Progenitor cell of endocrine pancreas (in vitro differentiated cells): ENCODE measurements at regions not wholly inside any gene's neighbourhood (a gene's known extent, or its start where the extent isn't known, plus 50 kb on each side); places are given as distances from the start of the nearest gene placed in this dataset.
"Not testable (repeated sequence)": the region's sequence is repeated elsewhere in the genome, so short reads cannot be mapped to it uniquely, and the experiment has no call there.

ENCODE experiments used
- DNase-seq: peaks from one replicate; pipeline ENCODE4 v3.0.0; 2021; ENCODE audit warnings: low spot score; ENCODE audit not compliant: unreplicated experiment
- H3K27ac Mint-ChIP-seq: 2 replicates; pipeline ENCODE4 v1.8.0; 2021; ENCODE audit warnings: mild to moderate bottlenecking, moderate library complexity, mixed read lengths
- H3K27me3 Mint-ChIP-seq: 2 replicates; pipeline ENCODE4 v1.8.0; 2021; ENCODE audit warnings: mixed read lengths
- H3K36me3 Mint-ChIP-seq: 2 replicates; pipeline ENCODE4 v1.8.0; 2022; ENCODE audit warnings: mixed read lengths; ENCODE audit not compliant: insufficient read depth
- H3K4me1 Mint-ChIP-seq: 2 replicates; pipeline ENCODE4 v1.8.0; 2021; ENCODE audit warnings: low read depth, mixed read lengths
- H3K4me3 Mint-ChIP-seq: 2 replicates; pipeline ENCODE4 v1.8.0; 2021; ENCODE audit warnings: low read depth, mild to moderate bottlenecking, moderate library complexity, mixed read lengths
- H3K9me3 Mint-ChIP-seq: 2 replicates; pipeline ENCODE4 v1.8.0; 2021; ENCODE audit warnings: low read depth, mixed read lengths
- TF ChIP-seq, protein P1 (sequence below): fragments of 200-600 bp; sonication (generic); IDR thresholded peaks from one replicate; pipeline ENCODE4 v1.5.0; 2021; ENCODE audit warnings: antibody characterized with exemption, mild to moderate bottlenecking; ENCODE audit not compliant: unreplicated experiment

DNA sequence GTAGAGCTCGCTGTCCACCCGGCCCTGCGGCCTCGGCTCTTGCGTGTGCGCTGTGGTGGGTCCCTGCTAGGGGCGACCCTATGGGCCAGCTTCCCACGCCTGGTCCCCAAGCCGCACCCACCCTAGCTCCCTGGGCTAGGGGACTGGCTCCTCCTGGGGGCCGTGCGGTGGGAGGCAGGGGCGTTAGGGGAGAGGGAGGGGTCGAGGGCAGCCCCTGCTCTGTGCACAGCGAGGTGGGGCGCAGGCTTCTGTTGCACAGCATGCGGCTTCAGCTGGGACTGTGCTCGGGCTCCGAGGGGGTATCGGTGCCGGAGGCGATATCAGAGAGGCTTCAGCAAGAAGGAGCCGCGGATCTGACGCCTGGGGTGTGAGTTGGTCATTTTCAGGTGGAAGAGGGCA is 86.1 kb downstream of the ALG10 start:
- Mint-ChIP-seq H3K4me1 (no peaks in the 10 kb centered on the region), H3K36me3 (peaks cover 2% of the 10 kb centered on the region), H3K27me3 (no peaks in the 10 kb centered on the region), H3K4me3 (no peak overlapping the region), H3K9me3 (peaks cover 55% of the 10 kb centered on the region), H3K27ac (no peak overlapping the region)
- TF ChIP-seq, protein P1, sequence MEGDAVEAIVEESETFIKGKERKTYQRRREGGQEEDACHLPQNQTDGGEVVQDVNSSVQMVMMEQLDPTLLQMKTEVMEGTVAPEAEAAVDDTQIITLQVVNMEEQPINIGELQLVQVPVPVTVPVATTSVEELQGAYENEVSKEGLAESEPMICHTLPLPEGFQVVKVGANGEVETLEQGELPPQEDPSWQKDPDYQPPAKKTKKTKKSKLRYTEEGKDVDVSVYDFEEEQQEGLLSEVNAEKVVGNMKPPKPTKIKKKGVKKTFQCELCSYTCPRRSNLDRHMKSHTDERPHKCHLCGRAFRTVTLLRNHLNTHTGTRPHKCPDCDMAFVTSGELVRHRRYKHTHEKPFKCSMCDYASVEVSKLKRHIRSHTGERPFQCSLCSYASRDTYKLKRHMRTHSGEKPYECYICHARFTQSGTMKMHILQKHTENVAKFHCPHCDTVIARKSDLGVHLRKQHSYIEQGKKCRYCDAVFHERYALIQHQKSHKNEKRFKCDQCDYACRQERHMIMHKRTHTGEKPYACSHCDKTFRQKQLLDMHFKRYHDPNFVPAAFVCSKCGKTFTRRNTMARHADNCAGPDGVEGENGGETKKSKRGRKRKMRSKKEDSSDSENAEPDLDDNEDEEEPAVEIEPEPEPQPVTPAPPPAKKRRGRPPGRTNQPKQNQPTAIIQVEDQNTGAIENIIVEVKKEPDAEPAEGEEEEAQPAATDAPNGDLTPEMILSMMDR = no peak
- DNase-seq = no peak

DNA sequence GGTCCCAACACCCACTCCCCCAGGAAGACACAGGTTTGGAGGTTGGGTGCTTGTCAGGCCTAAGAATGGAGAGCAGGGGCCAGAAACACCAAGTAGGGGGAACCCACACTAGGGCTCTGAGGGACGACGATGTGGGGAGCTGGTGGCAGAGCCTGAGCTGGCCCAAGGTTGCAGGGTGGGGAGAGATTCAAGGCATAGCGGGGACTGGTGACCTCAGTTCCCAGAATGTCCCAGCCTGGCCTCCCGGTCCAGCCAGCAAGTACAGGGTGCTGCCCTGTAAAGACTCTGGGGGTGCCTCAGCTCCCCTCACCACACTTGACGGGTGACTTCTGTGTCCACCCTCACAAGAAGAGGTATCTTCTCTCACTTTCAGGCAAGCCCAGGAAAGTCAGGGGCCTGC is 86.7 kb downstream of the ALG10 start:
- Mint-ChIP-seq H3K4me1 (no peaks in the 10 kb centered on the region), H3K27me3 (no peaks in the 10 kb centered on the region), H3K36me3 (peaks cover 2% of the 10 kb centered on the region), H3K27ac (no peak overlapping the region), H3K4me3 (no peak overlapping the region), H3K9me3 (peaks cover 52% of the 10 kb centered on the region)
- TF ChIP-seq, protein P1 = no peak
- no peak for DNase-seq

DNA sequence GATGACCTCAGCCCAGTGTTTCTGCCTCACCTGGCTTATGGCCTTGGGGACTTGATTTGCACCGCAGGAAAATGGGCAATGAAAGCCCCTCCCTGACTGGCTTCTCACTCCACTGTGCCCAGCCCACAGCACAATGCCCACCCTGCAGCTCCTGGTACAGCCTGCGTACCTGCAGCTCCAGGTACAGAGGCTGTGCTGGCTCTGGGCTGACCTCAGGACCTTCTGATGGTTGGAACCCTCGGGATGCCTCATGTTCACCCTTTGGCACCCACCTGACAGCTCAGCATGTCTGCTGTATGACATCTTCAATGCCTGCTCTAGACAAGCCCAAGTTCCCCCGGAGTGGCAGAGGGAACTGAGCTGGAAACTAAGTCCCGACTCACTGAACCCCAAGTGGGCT is 87.1 kb downstream of the ALG10 start:
- TF ChIP-seq, protein P1 = no peak
- Mint-ChIP-seq H3K27me3 (no peaks in the 10 kb centered on the region), H3K9me3 (peaks cover 56% of the 10 kb centered on the region), H3K27ac (no peak overlapping the region), H3K4me3 (no peak overlapping the region), H3K36me3 (peaks cover 5% of the 10 kb centered on the region), H3K4me1 (no peaks in the 10 kb centered on the region)
- no peak for DNase-seq

DNA sequence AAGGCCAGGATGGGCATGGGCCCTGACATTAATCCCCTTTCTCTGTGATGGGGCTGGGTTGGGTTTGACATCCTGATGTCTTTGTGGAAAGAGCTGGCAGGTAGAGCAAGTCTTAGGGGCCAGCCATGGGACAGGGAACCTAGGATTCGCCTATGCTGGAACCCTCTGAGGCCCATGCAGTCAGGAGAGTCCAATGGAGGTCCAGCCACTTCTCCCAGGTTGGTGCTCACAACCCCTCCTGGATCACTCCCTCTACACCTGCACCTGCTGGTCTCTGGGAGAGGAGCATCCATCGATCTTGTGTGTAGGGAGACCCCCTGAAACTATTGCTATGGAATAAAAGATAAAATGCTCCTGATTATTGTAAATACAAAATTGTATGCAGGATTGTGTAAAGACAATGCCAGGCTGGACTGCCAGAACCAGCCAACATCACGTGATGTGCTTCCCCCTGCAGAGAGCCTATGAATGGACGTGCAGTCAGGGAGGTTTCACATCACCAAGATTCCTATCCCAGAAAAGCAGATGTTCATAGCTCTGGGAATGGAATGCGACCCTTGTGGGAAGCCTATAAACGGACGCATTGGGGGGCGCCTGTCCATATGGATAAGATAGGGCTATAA is 87.7 kb downstream of the ALG10 start:
- not testable (repeated sequence) for DNase-seq, H3K27me3 Mint-ChIP-seq, H3K36me3 Mint-ChIP-seq, H3K4me1 Mint-ChIP-seq, H3K4me3 Mint-ChIP-seq, H3K27ac Mint-ChIP-seq
- peaks cover 58% of the 10 kb centered on the region for H3K9me3 Mint-ChIP-seq

DNA sequence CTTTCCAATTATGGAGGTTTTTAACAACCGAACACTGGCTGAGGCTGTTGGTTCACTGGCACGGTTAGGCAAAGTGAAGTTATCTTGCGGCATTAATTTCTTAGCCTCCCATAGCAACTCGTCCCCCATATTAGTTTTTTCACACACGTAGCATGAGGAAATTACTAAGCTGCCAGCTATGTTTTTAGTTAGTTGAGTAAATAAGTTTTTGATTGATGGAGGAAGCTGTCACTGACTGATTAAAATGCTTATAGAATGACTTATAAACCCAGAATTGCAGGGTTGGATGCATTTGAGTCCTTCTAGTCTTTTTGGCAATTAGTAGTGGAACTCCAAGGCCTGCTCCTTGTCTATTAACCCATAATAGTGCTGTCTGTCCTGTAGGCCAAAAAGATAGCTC is 97.1 kb downstream of the ALG10 start:
- TF ChIP-seq, protein P1 = no peak
- peaks cover 66% of the 10 kb centered on the region for H3K9me3 Mint-ChIP-seq
- no peaks in the 10 kb centered on the region for H3K4me1 Mint-ChIP-seq
- H3K27me3 Mint-ChIP-seq = no peaks in the 10 kb centered on the region
- H3K36me3 Mint-ChIP-seq = peaks cover 4% of the 10 kb centered on the region
- H3K27ac Mint-ChIP-seq = no peak overlapping the region
- H3K4me3 Mint-ChIP-seq = no peak overlapping the region
- DNase-seq = no peak

DNA sequence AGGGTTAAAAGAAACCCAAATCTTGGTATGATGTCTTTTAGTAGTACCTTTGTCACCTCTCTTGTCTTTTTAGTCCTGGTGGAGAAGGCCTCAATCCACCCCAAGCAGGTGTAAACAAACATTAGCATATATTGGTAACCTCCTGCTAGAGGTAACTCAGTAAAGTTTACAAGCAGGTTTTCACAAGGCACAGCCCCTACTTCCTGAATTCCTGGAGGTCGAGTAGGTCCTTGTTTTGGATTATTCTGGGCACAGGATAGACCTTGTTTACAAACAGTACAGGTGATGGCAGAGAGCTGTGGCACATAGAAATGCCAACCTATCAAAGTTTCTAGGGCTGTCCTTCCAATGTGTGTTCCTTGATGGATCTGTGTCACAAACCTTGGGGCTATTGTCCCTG is 99.1 kb downstream of the ALG10 start:
- TF ChIP-seq, protein P1 = no peak
- no peaks in the 10 kb centered on the region for H3K4me1 Mint-ChIP-seq
- no peak for DNase-seq
- H3K36me3 Mint-ChIP-seq = no peaks in the 10 kb centered on the region
- H3K9me3 Mint-ChIP-seq = peaks cover 60% of the 10 kb centered on the region
- H3K27ac Mint-ChIP-seq = no peak overlapping the region
- H3K27me3 Mint-ChIP-seq = no peaks in the 10 kb centered on the region
- H3K4me3 Mint-ChIP-seq = no peak overlapping the region
